Activated CD4-positive, alpha-beta T cell treated with anti-CD3 and anti-CD28 coated beads, Interleukin-2, amount 10 ng/mL, durations not matched to agents 24 days and 14 days (primary cell): ENCODE measurements at regions not wholly inside any gene's neighbourhood (a gene's known extent, or its start where the extent isn't known, plus 50 kb on each side); places are given as distances from the start of the nearest gene placed in this dataset.

Experiments used
- DNase-seq: peaks from one replicate; pipeline ENCODE4 v3.0.0; 2022
- H3K27ac Mint-ChIP-seq: one replicate; pipeline ENCODE4 v1.8.0; 2022; ENCODE audit warnings: mild to moderate bottlenecking, mixed read lengths
- H3K27me3 Mint-ChIP-seq: one replicate; pipeline ENCODE4 v1.8.0; 2022; ENCODE audit warnings: mixed read lengths
- H3K36me3 Mint-ChIP-seq: one replicate; pipeline ENCODE4 v1.8.0; 2022; ENCODE audit warnings: low read depth, mild to moderate bottlenecking, mixed read lengths
- H3K4me1 Mint-ChIP-seq: one replicate; pipeline ENCODE4 v1.8.0; 2021; ENCODE audit warnings: mixed read lengths
- H3K4me3 Mint-ChIP-seq: one replicate; pipeline ENCODE4 v1.8.0; 2022; ENCODE audit warnings: mild to moderate bottlenecking, moderate library complexity, mixed read lengths
- H3K9me3 Mint-ChIP-seq: one replicate; pipeline ENCODE4 v1.8.0; 2021; ENCODE audit warnings: mixed read lengths
- intact Hi-C: fragments of 100-400 bp; cut with micrococcal nuclease; formaldehyde crosslinking; loops from one replicate; pipeline ENCODE4 v1.15.1; 2023

DNA sequence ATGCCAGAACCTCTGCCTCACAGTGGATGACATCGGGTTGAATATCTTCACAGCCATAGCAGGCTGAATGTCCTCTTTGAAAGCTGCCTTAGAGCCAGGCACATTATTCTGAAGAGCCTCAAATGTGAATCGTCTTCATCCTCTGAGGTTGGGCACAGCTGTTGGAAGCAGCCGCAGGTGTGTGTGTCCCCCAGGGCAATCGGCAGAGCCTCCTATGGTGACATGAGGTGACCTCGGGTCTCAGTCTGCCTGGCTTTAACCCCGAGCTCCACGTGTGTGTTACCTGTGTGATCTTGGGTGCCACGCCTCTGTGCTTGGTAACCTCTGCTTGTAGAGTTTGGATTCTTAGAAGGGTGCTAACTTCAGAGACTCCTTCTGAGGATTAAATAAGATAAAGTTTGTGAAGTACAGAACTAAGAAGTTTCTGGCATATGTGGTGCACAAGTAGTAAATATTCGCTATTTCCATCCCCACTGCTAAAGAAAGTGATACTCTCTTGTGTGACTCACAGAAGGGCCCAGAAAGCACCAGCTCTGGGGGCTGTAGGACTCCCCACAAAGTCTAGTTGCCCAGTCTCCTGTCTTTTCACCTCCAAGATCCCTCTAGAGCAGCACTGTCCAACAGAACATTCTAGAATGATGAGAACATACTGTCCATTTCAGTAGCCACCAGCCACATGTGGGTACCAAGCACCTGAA, 500.9 kb downstream of the NPHP4 start:
- Mint-ChIP-seq H3K27me3 (no peaks in the 10 kb centered on the region), H3K27ac (no peak overlapping the region), H3K4me3 (no peak overlapping the region), H3K4me1 (no peaks in the 10 kb centered on the region), H3K9me3 (no peaks in the 10 kb centered on the region), H3K36me3 (no peaks in the 10 kb centered on the region)
- intact Hi-C loops, result no loop called here
- DNase-seq, result no peak

- Mint-ChIP-seq H3K36me3 (no peaks in the 10 kb centered on the region), H3K27me3 (no peaks in the 10 kb centered on the region)
Measured at GRCh38 chr1:5490635-5491034, 501.6 kb downstream of the NPHP4 start.

DNA sequence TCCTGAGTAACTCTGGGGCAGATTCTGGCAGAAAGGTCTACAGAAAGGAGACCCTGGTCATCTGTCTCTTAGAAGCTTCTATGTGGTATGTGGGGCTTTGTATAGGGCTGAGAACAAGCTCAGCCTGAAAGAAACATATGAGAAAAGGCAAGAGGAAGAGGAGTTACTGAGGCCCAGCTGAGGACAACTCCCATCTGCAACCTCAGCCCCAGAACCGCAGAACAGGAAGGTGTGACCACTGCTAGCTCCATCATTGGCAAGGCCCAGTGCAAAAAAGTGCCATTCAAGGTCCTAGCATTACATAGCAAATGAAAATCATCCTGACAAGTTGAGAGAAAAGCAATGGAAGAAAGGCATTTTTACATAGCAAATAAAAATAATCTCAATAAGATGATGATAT, 503.8 kb downstream of the NPHP4 start:
- no peak overlapping the region for H3K27ac Mint-ChIP-seq
- H3K27me3 Mint-ChIP-seq, result no peaks in the 10 kb centered on the region
- intact Hi-C loops, result no loop called here
- H3K4me3 Mint-ChIP-seq, result no peak overlapping the region
- no peaks in the 10 kb centered on the region for H3K36me3 Mint-ChIP-seq
- DNase-seq, result no peak
- H3K4me1 Mint-ChIP-seq, result no peaks in the 10 kb centered on the region
- no peaks in the 10 kb centered on the region for H3K9me3 Mint-ChIP-seq

More at GRCh38 chr1:5490635-5491034, 501.6 kb downstream of the NPHP4 start:
- no peaks in the 10 kb centered on the region for H3K9me3 Mint-ChIP-seq
- no peak for DNase-seq
- H3K4me3 Mint-ChIP-seq, result no peak overlapping the region
- H3K4me1 Mint-ChIP-seq, result no peaks in the 10 kb centered on the region
- no peak overlapping the region for H3K27ac Mint-ChIP-seq
- intact Hi-C loops, result no loop called here

- Mint-ChIP-seq H3K27me3 (no peaks in the 10 kb centered on the region), H3K4me1 (no peaks in the 10 kb centered on the region)
Measured at GRCh38 chr1:5485968-5486696, 506.1 kb downstream of the NPHP4 start.

GRCh38 chr1:5485436-5485835, 506.8 kb downstream of the NPHP4 start:
- H3K4me3 Mint-ChIP-seq, result no peak overlapping the region
- intact Hi-C loops, result no loop called here
- H3K27me3 Mint-ChIP-seq, result no peaks in the 10 kb centered on the region
- DNase-seq, result no peak
- H3K4me1 Mint-ChIP-seq, result no peaks in the 10 kb centered on the region
- no peak overlapping the region for H3K27ac Mint-ChIP-seq
- H3K9me3 Mint-ChIP-seq, result no peaks in the 10 kb centered on the region
- no peaks in the 10 kb centered on the region for H3K36me3 Mint-ChIP-seq

More at GRCh38 chr1:5485968-5486696, 506.1 kb downstream of the NPHP4 start:
- DNase-seq, result no peak
- Mint-ChIP-seq H3K27ac (no peak overlapping the region), H3K4me3 (no peak overlapping the region), H3K36me3 (no peaks in the 10 kb centered on the region), H3K9me3 (no peaks in the 10 kb centered on the region)
- intact Hi-C loops, result no loop called here

DNA sequence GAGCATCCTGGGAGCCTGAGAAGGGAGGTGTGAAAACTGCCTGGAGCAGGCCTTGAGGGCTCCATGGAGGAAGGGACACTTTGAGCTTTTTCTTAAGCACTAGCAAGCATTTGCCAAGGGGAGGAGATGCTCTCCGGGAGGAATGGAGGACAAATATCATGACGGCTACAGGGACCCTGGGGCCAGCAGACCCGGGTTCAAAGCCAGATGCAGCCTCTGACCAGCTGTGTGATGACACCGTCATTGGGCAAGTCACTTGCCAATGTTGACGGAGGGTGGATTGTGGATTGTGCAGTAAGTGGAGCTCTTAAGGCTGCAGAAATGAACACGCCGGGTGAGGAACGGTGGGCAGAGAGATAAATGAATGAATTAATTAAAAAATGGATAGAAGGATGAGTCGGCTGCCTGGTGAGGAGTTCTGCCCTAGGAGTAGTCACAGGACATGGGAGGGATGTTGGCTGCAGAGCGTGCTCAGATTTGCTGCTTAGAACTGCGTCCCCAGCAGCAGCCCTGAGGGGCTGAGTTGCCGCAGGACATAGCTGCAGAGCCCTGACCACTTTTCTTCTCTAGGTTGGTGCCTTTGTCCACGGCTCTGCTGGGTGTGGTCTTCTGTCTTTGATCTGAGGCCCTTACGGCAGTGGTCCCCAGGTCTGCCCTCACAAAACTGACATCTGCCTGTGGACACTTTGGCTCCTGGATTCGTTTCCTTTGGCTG, 507.6 kb downstream of the NPHP4 start:
- no peak overlapping the region for H3K27ac Mint-ChIP-seq
- DNase-seq, result no peak
- H3K27me3 Mint-ChIP-seq, result no peaks in the 10 kb centered on the region
- H3K4me1 Mint-ChIP-seq, result no peaks in the 10 kb centered on the region
- no peak overlapping the region for H3K4me3 Mint-ChIP-seq
- H3K9me3 Mint-ChIP-seq, result no peaks in the 10 kb centered on the region
- intact Hi-C loops, result no loop called here
- H3K36me3 Mint-ChIP-seq, result no peaks in the 10 kb centered on the region

DNA sequence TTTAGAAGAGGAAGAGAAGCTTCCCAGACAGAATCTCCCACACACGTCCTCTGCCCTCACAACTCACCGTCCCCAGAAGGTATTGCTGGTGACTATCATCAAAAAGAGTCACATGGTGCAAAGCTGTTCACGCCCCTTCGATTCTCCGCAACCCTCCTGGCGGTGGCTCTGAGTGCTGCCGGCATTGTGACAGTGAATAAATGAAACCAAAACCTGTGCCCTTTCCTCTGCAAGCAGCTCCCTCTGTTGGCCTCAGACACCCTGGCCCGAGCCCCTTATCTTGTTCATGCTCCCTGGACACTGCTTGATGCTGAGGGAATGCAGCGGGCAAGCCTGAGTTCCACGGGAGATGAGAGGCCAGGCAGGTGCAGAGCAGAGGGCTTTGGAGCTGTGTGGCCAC, 510.3 kb downstream of the NPHP4 start:
- Mint-ChIP-seq H3K27me3 (no peaks in the 10 kb centered on the region), H3K9me3 (no peaks in the 10 kb centered on the region), H3K36me3 (no peaks in the 10 kb centered on the region), H3K4me3 (no peak overlapping the region), H3K4me1 (no peaks in the 10 kb centered on the region), H3K27ac (no peak overlapping the region)
- peak; percentile 77 for DNase-seq
- intact Hi-C loops, result no loop called here

DNA sequence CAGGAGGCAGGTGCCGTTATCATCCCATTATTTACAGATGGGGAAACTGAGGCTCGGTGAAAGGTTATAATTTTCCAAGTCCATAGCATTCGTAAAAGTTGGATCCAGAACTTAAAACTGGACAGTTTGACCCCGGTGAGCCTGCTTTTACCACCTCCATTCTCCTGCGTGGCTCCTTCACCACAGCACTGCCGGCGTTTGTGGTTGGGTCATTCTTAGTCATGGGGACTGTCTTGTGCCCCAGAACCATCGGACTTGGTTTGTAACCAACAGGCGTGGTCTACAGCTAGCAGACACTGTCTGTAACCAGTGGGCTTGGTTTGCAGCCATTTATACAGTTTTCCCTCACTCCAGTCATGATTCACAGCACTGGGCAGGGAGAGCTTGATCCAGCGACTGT, 511.3 kb downstream of the NPHP4 start:
- H3K36me3 Mint-ChIP-seq, result no peaks in the 10 kb centered on the region
- no peak overlapping the region for H3K27ac Mint-ChIP-seq
- no peaks in the 10 kb centered on the region for H3K4me1 Mint-ChIP-seq
- H3K27me3 Mint-ChIP-seq, result no peaks in the 10 kb centered on the region
- H3K4me3 Mint-ChIP-seq, result no peak overlapping the region
- intact Hi-C loops, result no loop called here
- DNase-seq, result no peak
- no peaks in the 10 kb centered on the region for H3K9me3 Mint-ChIP-seq

GRCh38 chr1:5479876-5480646, 512.2 kb downstream of the NPHP4 start:
- Mint-ChIP-seq H3K36me3 (no peaks in the 10 kb centered on the region), H3K9me3 (no peaks in the 10 kb centered on the region), H3K27ac (no peak overlapping the region), H3K4me1 (no peaks in the 10 kb centered on the region), H3K4me3 (no peak overlapping the region), H3K27me3 (no peaks in the 10 kb centered on the region)
- no peak for DNase-seq
- intact Hi-C loops, result no loop called here

DNA sequence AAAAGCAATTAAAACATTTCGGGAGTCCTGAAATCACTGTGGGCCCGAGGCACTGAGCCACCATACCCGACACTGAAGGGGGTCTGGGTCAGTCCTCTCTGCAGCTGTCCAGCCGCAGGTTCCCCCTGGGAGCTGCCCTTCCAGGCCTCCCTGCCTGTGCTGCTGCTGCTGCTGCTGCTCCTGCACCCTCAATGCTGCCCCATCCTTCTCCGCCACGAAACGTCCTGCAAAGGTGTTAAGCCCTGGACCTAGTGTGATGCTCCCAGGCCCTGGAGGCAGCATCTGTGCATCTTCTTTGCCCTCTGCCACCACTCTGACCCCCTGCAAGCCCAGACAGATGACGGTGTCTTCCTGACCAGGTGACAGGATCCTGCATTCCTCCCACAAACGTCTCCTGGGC, 513.3 kb downstream of the NPHP4 start:
- no peaks in the 10 kb centered on the region for H3K4me1 Mint-ChIP-seq
- H3K9me3 Mint-ChIP-seq, result no peaks in the 10 kb centered on the region
- H3K27me3 Mint-ChIP-seq, result no peaks in the 10 kb centered on the region
- no peak overlapping the region for H3K4me3 Mint-ChIP-seq
- H3K27ac Mint-ChIP-seq, result no peak overlapping the region
- intact Hi-C loops, result no loop called here
- H3K36me3 Mint-ChIP-seq, result no peaks in the 10 kb centered on the region
- DNase-seq, result no peak

DNA sequence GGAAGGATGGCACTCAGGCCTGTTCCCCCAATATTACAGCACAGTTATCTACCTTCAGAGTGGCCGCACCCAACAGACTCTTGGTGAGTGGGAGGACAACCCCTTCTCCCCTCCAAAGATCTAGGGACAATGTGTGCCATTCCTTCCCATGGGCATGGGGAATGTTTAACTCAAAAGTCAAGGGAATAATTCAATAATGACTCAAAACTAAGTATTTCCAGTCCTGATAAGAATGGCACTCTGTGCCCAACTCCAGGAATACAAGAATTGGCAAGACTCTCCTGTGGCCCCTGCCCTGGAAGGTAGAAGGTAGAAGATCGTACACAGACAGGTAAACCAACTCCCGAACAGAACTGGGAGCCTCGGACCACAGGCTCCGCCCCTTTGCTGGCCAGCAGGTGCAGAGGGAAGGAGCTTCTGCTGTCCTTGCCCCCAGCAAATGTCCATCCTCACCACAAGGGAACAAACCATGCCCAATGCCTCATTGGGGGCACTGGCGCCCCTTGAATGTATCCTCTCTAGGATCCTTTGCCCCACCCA, 514.0 kb downstream of the NPHP4 start:
- Mint-ChIP-seq H3K4me1 (no peaks in the 10 kb centered on the region), H3K27ac (no peak overlapping the region), H3K9me3 (no peaks in the 10 kb centered on the region), H3K27me3 (no peaks in the 10 kb centered on the region), H3K4me3 (no peak overlapping the region), H3K36me3 (no peaks in the 10 kb centered on the region)
- no peak for DNase-seq
- intact Hi-C loops, result no loop called here

DNA sequence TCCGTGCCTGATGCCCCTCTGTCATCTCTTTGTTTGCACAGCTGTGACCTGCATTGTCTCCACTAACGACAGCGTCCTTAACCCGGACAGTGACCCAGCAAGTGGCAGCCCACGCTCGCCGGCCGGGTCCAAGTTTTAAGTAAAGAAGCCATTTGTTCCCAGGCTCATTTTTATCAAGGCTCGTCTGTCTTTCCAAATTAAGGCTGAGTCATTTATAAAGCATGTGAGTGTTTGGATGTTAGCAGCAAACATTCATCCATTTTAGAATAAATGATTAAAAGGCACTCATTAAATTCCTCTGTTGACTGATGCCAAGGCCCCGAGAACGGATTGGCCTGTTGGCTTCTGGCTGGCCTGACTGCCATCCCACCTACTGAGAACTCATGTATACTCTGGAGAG, 514.5 kb downstream of the NPHP4 start:
- H3K4me1 Mint-ChIP-seq, result no peaks in the 10 kb centered on the region
- intact Hi-C loops, result no loop called here
- no peak overlapping the region for H3K4me3 Mint-ChIP-seq
- no peaks in the 10 kb centered on the region for H3K9me3 Mint-ChIP-seq
- DNase-seq, result no peak
- no peaks in the 10 kb centered on the region for H3K36me3 Mint-ChIP-seq
- H3K27me3 Mint-ChIP-seq, result no peaks in the 10 kb centered on the region
- H3K27ac Mint-ChIP-seq, result no peak overlapping the region

DNA sequence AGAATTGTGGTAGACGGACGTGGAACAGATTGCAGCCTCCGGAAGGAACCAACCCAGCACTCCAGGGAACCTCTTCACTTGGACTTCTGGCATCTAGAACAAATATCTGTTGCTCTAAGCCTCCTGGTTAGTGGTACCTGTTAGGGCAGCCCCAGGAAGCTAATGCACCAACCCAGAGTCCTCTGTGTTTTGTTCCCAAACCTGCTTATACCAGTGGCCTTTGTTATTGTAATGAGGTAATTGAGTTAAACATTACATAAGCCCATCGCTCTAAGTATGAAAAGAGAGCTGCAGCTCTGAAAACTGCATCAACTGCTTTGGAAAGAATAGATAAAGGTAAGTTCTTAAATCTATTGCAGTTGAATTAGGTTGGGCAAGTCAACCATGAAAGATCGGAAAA, 516.7 kb downstream of the NPHP4 start:
- H3K27me3 Mint-ChIP-seq, result no peaks in the 10 kb centered on the region
- no peaks in the 10 kb centered on the region for H3K36me3 Mint-ChIP-seq
- H3K9me3 Mint-ChIP-seq, result no peaks in the 10 kb centered on the region
- DNase-seq, result no peak
- no peak overlapping the region for H3K4me3 Mint-ChIP-seq
- no peaks in the 10 kb centered on the region for H3K4me1 Mint-ChIP-seq
- intact Hi-C loops, result no loop called here
- H3K27ac Mint-ChIP-seq, result no peak overlapping the region
